Sigmoid colon (tissue), 6 donors: ENCODE measurements at regions not wholly inside any gene's neighbourhood (a gene's known extent, or its start where the extent isn't known, plus 50 kb on each side); places are given as distances from the start of the nearest gene placed in this dataset.

Experiments used
- DNase-seq: peaks from one replicate; pipeline ENCODE4 v3.0.0-alpha.2; 2019
- H3K27ac ChIP-seq, 4 donors: fragments of 200-600 bp; sonication (generic); one replicate each; pipeline ENCODE4 v1.5.1; 2016 to 2019; ENCODE audit warnings: mild to moderate bottlenecking in 1 of 4
- H3K27me3 ChIP-seq, 3 donors: fragments of 200-600 bp; sonication (generic); one replicate each; pipeline ENCODE4 v1.5.1; 2019; ENCODE audit warnings: mild to moderate bottlenecking in 1 of 3
- H3K36me3 ChIP-seq, 4 donors: fragments of 200-600 bp; sonication (generic); one replicate each; pipeline ENCODE4 v1.5.1; 2016 to 2019
- H3K4me1 ChIP-seq, 4 donors: fragments of 200-600 bp; sonication (generic); one replicate each; pipeline ENCODE4 v1.5.1; 2017 to 2019
- H3K4me3 ChIP-seq, 4 donors: fragments of 200-600 bp; sonication (generic); one replicate each; pipeline ENCODE4 v1.5.1; 2017 to 2019; ENCODE audit warnings: mild to moderate bottlenecking in 2 of 4, moderate library complexity in 1 of 4
- H3K9me3 ChIP-seq, 4 donors: fragments of 200-600 bp in 3 of 4; sonication (generic) in 3 of 4; one replicate each; pipeline versions ENCODE4 v1.5.1 to v1.6.1; 2013 to 2019
- CTCF ChIP-seq, 4 experiments: fragments of 450-650 bp in 3 of 4; fragments of 200-600 bp in 1 of 4; IDR thresholded peaks; one replicate each; pipeline ENCODE4 v1.5.1; 2016 to 2019; ENCODE audit warnings: antibody characterized with exemption in 4 of 4, mild to moderate bottlenecking in 3 of 4, moderate library complexity in 2 of 4
- EP300 ChIP-seq, 4 donors: sonication (generic); formaldehyde crosslinking; IDR thresholded peaks; one replicate each; pipeline ENCODE4 v1.6.1; 2017; ENCODE audit warnings: antibody characterized with exemption in 4 of 4
- POLR2A ChIP-seq, 2 donors: fragments of 450-650 bp; IDR thresholded peaks; one replicate each; pipeline ENCODE4 v1.6.1; 2016; ENCODE audit warnings: antibody characterized with exemption in 2 of 2, mild to moderate bottlenecking in 2 of 2, moderate library complexity in 2 of 2
- POLR2AphosphoS5 ChIP-seq, 4 donors: sonication (generic); formaldehyde crosslinking; IDR thresholded peaks; one replicate each; pipeline ENCODE4 v1.6.1; 2017; ENCODE audit warnings: antibody characterized with exemption in 4 of 4
- WGBS, 2 donors: extraction: QIAGEN DNeasy Blood & Tissue Kit; methylation state at CpG; one replicate each; pipeline ENCODE4 v1.1.7; 2013; 5-methylcytosine and 5-hydroxymethylcytosine counted together
- intact Hi-C: fragments of 100-400 bp; cut with DNase I; formaldehyde crosslinking; loops from one replicate; pipeline ENCODE4 v1.15.1; 2023
- donor health status: healthy with polysubstance abuse.
- donor health status: healthy.

GRCh38 chr4:32199639-32200038 is 1479.5 kb downstream of the PCDH7 start:
- Histone ChIP-seq H3K4me3 (no peak overlapping the region), H3K27ac (no peak overlapping the region)
- DNase-seq, result no peak

GRCh38 chr4:32203340-32203739 is 1483.2 kb downstream of the PCDH7 start:
- TF ChIP-seq POLR2A (IDR thresholded peaks at IDR 0.05) (no peak), POLR2AphosphoS5 (IDR thresholded peaks at IDR 0.05) (no peak), CTCF (IDR thresholded peaks at IDR 0.05) (no peak), EP300 (IDR thresholded peaks at IDR 0.05) (no peak)
- Histone ChIP-seq H3K27ac (no peak overlapping the region), H3K4me1 (no peaks in the 10 kb centered on the region), H3K27me3 (no peaks in the 10 kb centered on the region), H3K9me3 (peaks cover 0 to 5% (median 0%) of the 10 kb centered on the region in 4 donors), H3K4me3 (no peak overlapping the region), H3K36me3 (no peaks in the 10 kb centered on the region)
- no peak for DNase-seq
- intact Hi-C loops, result no loop called here

More at GRCh38 chr4:32199639-32200038, 1479.5 kb downstream of the PCDH7 start:
- Histone ChIP-seq H3K9me3 (peaks cover 0 to 5% (median 0%) of the 10 kb centered on the region in 4 donors), H3K36me3 (no peaks in the 10 kb centered on the region), H3K27me3 (no peaks in the 10 kb centered on the region), H3K4me1 (no peaks in the 10 kb centered on the region)
- intact Hi-C loops, result no loop called here
- TF ChIP-seq POLR2A (IDR thresholded peaks at IDR 0.05), result no peak
- TF ChIP-seq POLR2AphosphoS5 (IDR thresholded peaks at IDR 0.05), result no peak
- no peak for TF ChIP-seq CTCF (IDR thresholded peaks at IDR 0.05)
- no peak for TF ChIP-seq EP300 (IDR thresholded peaks at IDR 0.05)
- WGBS, 2 donors, result 85 to 93% methylated on average over 8 of the region's 8 CpGs

GRCh38 chr4:32206756-32207155 is 1486.6 kb downstream of the PCDH7 start:
- intact Hi-C loops, result no loop called here
- TF ChIP-seq CTCF (IDR thresholded peaks at IDR 0.05) (no peak), POLR2AphosphoS5 (IDR thresholded peaks at IDR 0.05) (no peak), POLR2A (IDR thresholded peaks at IDR 0.05) (no peak), EP300 (IDR thresholded peaks at IDR 0.05) (no peak)
- H3K4me3 ChIP-seq, result no peak overlapping the region
- no peaks in the 10 kb centered on the region for H3K27me3 ChIP-seq
- DNase-seq, result no peak
- peaks cover 0 to 5% (median 0%) of the 10 kb centered on the region in 4 donors for H3K9me3 ChIP-seq
- H3K36me3 ChIP-seq, result no peaks in the 10 kb centered on the region
- WGBS, 2 donors, result 76 to 82% methylated on average over 3 of the region's 3 CpGs
- H3K27ac ChIP-seq, result no peak overlapping the region
- no peaks in the 10 kb centered on the region for H3K4me1 ChIP-seq

GRCh38 chr4:32207456-32207855 is 1487.3 kb downstream of the PCDH7 start:
- H3K9me3 ChIP-seq, result peaks cover 0 to 5% (median 0%) of the 10 kb centered on the region in 4 donors
- no peak overlapping the region for H3K4me3 ChIP-seq
- no peaks in the 10 kb centered on the region for H3K36me3 ChIP-seq
- no peaks in the 10 kb centered on the region for H3K4me1 ChIP-seq
- H3K27me3 ChIP-seq, result no peaks in the 10 kb centered on the region
- DNase-seq, result no peak
- TF ChIP-seq POLR2AphosphoS5 (IDR thresholded peaks at IDR 0.05) (no peak), CTCF (IDR thresholded peaks at IDR 0.05) (no peak)
- no peak overlapping the region for H3K27ac ChIP-seq
- intact Hi-C loops, result no loop called here

GRCh38 chr4:32215277-32215676 is 1495.1 kb downstream of the PCDH7 start:
- no peak overlapping the region for H3K27ac ChIP-seq
- no peaks in the 10 kb centered on the region for H3K36me3 ChIP-seq
- DNase-seq, result no peak
- H3K4me1 ChIP-seq, result no peaks in the 10 kb centered on the region
- H3K4me3 ChIP-seq, result no peak overlapping the region
- H3K27me3 ChIP-seq, result no peaks in the 10 kb centered on the region
- intact Hi-C loops, result no loop called here
- no peak for TF ChIP-seq CTCF (IDR thresholded peaks at IDR 0.05)
- TF ChIP-seq POLR2AphosphoS5 (IDR thresholded peaks at IDR 0.05), result no peak
- TF ChIP-seq POLR2A (IDR thresholded peaks at IDR 0.05), result no peak
- TF ChIP-seq EP300 (IDR thresholded peaks at IDR 0.05), result no peak
- WGBS, 2 donors, result 94 to 95% methylated on average over 10 of the region's 10 CpGs
- no peaks in the 10 kb centered on the region for H3K9me3 ChIP-seq
